ENCODE measurements at regions not wholly inside any gene's neighbourhood (a gene's known extent, or its start where the extent isn't known, plus 50 kb on each side); places are given as distances from the start of the nearest gene placed in this dataset.

GRCh38 chr9:105038051-105038450 lies 110.1 kb upstream of the ABCA1 start:
- H3K9me3 ChIP-seq (ENCODE audit: control insufficient read depth in 1 of 2, insufficient read depth in 1 of 2, low read length in 2 of 2) = peaks cover 5 to 9% of the 10 kb centered on the region in 2 experiments
- DNase-seq (no peak), ATAC-seq (ENCODE audit: poor library complexity) (no peak)
- no peaks in the 10 kb centered on the region for H3K4me1 Mint-ChIP-seq (ENCODE audit: low read depth)
- H3K4me1 ChIP-seq (ENCODE audit: insufficient read depth, low read length) = no peaks in the 10 kb centered on the region
- H3K4me3 ChIP-seq (ENCODE audit: low read length) = no peak overlapping the region
- H3K36me3 Mint-ChIP-seq (ENCODE audit: low read depth) = no peaks in the 10 kb centered on the region
- POLR2A ChIA-PET = no interaction called here
- H3K27me3 ChIP-seq (ENCODE audit: control insufficient read depth in 1 of 2, insufficient read depth in 2 of 2, low read length in 2 of 2) = no peaks in the 10 kb centered on the region
- TF ChIP-seq, protein P1, sequence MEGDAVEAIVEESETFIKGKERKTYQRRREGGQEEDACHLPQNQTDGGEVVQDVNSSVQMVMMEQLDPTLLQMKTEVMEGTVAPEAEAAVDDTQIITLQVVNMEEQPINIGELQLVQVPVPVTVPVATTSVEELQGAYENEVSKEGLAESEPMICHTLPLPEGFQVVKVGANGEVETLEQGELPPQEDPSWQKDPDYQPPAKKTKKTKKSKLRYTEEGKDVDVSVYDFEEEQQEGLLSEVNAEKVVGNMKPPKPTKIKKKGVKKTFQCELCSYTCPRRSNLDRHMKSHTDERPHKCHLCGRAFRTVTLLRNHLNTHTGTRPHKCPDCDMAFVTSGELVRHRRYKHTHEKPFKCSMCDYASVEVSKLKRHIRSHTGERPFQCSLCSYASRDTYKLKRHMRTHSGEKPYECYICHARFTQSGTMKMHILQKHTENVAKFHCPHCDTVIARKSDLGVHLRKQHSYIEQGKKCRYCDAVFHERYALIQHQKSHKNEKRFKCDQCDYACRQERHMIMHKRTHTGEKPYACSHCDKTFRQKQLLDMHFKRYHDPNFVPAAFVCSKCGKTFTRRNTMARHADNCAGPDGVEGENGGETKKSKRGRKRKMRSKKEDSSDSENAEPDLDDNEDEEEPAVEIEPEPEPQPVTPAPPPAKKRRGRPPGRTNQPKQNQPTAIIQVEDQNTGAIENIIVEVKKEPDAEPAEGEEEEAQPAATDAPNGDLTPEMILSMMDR (IDR thresholded peaks at IDR 0.05) = no peak
- H3K4me3 Mint-ChIP-seq = no peak overlapping the region
- CTCF ChIA-PET = no interaction called here
- H3K27ac Mint-ChIP-seq = no peak overlapping the region
- no peaks in the 10 kb centered on the region for H3K27me3 Mint-ChIP-seq
- H3K9me3 Mint-ChIP-seq = no peaks in the 10 kb centered on the region
- no peak overlapping the region for H3K27ac ChIP-seq (ENCODE audit: low read depth in 1 of 2, low read length in 2 of 2)
- no peaks in the 10 kb centered on the region for H3K36me3 ChIP-seq (ENCODE audit: insufficient read depth, low read length)
- intact Hi-C loops (cut with DNase I, micrococcal nuclease) = no loop called here

DNA sequence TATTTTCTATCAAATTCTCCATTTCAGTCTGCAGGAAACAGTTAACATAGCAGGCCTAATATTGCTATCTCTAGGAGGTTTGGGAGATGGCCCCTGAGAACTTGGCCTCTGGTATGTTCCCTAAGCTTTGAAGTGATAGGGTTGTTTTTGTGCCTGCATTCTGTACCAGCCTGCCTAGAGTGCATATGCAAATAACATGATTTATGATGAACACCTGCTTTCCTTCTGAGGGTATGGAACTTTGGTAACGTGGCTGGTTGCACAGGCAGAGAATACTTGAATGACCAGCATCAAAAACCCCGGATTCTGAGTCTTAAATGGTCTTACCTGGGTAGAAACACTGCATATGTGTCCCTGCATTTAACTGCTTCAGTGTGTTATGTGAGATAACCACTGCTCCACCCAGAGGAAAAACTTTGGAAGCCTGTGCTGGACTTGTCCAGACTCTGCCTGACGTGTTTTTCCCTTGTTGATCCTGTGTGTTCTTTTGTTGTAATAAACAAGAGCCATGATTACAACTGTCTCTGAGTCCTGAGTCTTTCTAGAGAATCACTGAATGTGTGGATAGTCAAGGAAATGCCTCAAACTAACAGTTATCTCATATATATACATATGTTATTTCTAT lies 111.3 kb upstream of the ABCA1 start:
- no peaks in the 10 kb centered on the region for H3K27me3 ChIP-seq (ENCODE audit: control insufficient read depth in 1 of 2, insufficient read depth in 2 of 2, low read length in 2 of 2)
- no peak overlapping the region for H3K27ac ChIP-seq (ENCODE audit: low read depth in 1 of 2, low read length in 2 of 2)
- intact Hi-C loops (cut with DNase I, micrococcal nuclease) = no loop called here
- H3K4me1 ChIP-seq (ENCODE audit: insufficient read depth, low read length) = no peaks in the 10 kb centered on the region
- Mint-ChIP-seq H3K4me3 (no peak overlapping the region), H3K4me1 (ENCODE audit: low read depth) (no peaks in the 10 kb centered on the region), H3K9me3 (no peaks in the 10 kb centered on the region), H3K36me3 (ENCODE audit: low read depth) (no peaks in the 10 kb centered on the region), H3K27ac (no peak overlapping the region), H3K27me3 (no peaks in the 10 kb centered on the region)
- ATAC-seq (ENCODE audit: poor library complexity) = no peak
- no peaks in the 10 kb centered on the region for H3K36me3 ChIP-seq (ENCODE audit: insufficient read depth, low read length)
- POLR2A ChIA-PET = no interaction called here
- peaks cover 0 to 5% of the 10 kb centered on the region in 2 experiments for H3K9me3 ChIP-seq (ENCODE audit: control insufficient read depth in 1 of 2, insufficient read depth in 1 of 2, low read length in 2 of 2)
- CTCF ChIA-PET = no interaction called here
- no peak for DNase-seq
- TF ChIP-seq, protein P1 (IDR thresholded peaks at IDR 0.05) = no peak
- H3K4me3 ChIP-seq (ENCODE audit: low read length) = no peak overlapping the region

DNA sequence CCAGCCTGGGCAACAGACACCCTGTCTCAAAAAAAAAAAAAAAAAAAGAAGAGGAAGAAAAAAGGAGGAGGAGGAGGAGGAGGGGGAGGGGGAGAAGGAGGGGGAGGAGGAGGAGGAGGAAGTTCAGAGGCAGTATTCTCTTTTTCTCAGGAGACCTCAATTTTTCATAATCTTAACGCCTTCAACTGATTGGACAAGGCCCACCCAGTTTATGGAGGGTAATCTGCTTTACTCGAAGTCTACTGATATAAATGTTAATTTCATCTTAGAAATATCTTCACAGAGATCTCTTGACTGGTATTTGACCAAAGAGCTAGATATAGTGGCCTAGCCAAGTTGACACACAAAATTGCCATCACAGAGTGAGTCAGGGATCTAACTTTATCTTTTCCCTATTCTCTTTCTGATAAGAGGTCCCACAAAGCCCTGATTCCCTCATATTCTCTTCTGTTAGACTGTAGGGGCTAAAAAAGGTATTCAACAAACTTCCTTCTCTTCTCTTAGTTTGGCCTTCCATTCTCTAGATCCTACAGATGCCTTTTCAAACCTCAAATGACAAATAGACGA lies 115.5 kb upstream of the ABCA1 start:
- no peak for ATAC-seq (ENCODE audit: poor library complexity)
- H3K36me3 Mint-ChIP-seq (ENCODE audit: low read depth) = no peaks in the 10 kb centered on the region
- Histone ChIP-seq H3K27ac (ENCODE audit: low read depth in 1 of 2, low read length in 2 of 2) (no peak overlapping the region), H3K36me3 (ENCODE audit: insufficient read depth, low read length) (no peaks in the 10 kb centered on the region), H3K27me3 (ENCODE audit: control insufficient read depth in 1 of 2, insufficient read depth in 2 of 2, low read length in 2 of 2) (no peaks in the 10 kb centered on the region), H3K9me3 (ENCODE audit: control insufficient read depth in 1 of 2, insufficient read depth in 1 of 2, low read length in 2 of 2) (no peaks in the 10 kb centered on the region), H3K4me1 (ENCODE audit: insufficient read depth, low read length) (no peaks in the 10 kb centered on the region), H3K4me3 (ENCODE audit: low read length) (no peak overlapping the region)
- POLR2A ChIA-PET = no interaction called here
- H3K4me3 Mint-ChIP-seq = no peak overlapping the region
- TF ChIP-seq, protein P1 (IDR thresholded peaks at IDR 0.05) = no peak
- intact Hi-C loops (cut with DNase I, micrococcal nuclease) = loop anchor here in 1 of 2 experiments (10.0 kb wide), 1 partner anchor 49 kb away; no protein-coding TSS in a partner anchor
- H3K27ac Mint-ChIP-seq = no peak overlapping the region
- DNase-seq = no peak
- no peaks in the 10 kb centered on the region for H3K27me3 Mint-ChIP-seq
- CTCF ChIA-PET = no interaction called here
- no peaks in the 10 kb centered on the region for H3K9me3 Mint-ChIP-seq
- H3K4me1 Mint-ChIP-seq (ENCODE audit: low read depth) = no peaks in the 10 kb centered on the region
